Stimulated activated CD4-positive, alpha-beta T cell treated with anti-CD3 and anti-CD28 coated beads, TNF-alpha, amount 100 ng/mL, for 24 hours (primary cell): ENCODE measurements at regions not wholly inside any gene's neighbourhood (a gene's known extent, or its start where the extent isn't known, plus 50 kb on each side); places are given as distances from the start of the nearest gene placed in this dataset.

Experiments used
- DNase-seq, 3 experiments: peaks; one replicate each; pipeline ENCODE4 v3.0.0-alpha.2; 2020; ENCODE audit warnings: low read depth in 3 of 3

- DNase-seq, result no peak
These were observed 67.0 kb upstream of the C1orf21 start for GRCh38 chr1:184319879-184320278.

GRCh38 chr1:184322253-184322652 lies 64.6 kb upstream of the C1orf21 start:
- DNase-seq, result no peak

- DNase-seq, result no peak
These were observed 61.9 kb upstream of the C1orf21 start for GRCh38 chr1:184324972-184325371.

- DNase-seq, result no peak
These were observed 60.6 kb upstream of the C1orf21 start for GRCh38 chr1:184326278-184326677.

- no peak for DNase-seq
These were observed 57.4 kb upstream of the C1orf21 start for GRCh38 chr1:184329245-184329953.

- no peak for DNase-seq
These were observed 56.6 kb upstream of the C1orf21 start for GRCh38 chr1:184329962-184330868.

- DNase-seq, result no peak
These were observed 56.0 kb upstream of the C1orf21 start for GRCh38 chr1:184330875-184331274.
